IMR-90 (cell line): ENCODE measurements at regions not wholly inside any gene's neighbourhood (a gene's known extent, or its start where the extent isn't known, plus 50 kb on each side); places are given as distances from the start of the nearest gene placed in this dataset.

ENCODE experiments used
- ATAC-seq: fragments of 200-7000 bp; cut with Tn5 transposase; 2 replicates; pipeline ENCODE4 v1.9.1; 2020; ENCODE audit warnings: low read depth, mild to moderate bottlenecking, moderate library complexity
- BruUV-seq: library from RNA; stranded (reverse); fragments of 400-500 nt; replicated peaks from 2 replicates; lab custom pipeline; 2021; lab: Mats Ljungman, UMichigan
- CTCF ChIA-PET: fragments of 300-600 bp; formaldehyde crosslinking; extraction: SDS; loops from one replicate; lab custom pipeline; 2021; ENCODE audit warnings: antibody characterized with exemption; lab: Yijun Ruan, JAX
- POLR2A ChIA-PET: fragments of 300-600 bp; sonication (Branson Sonifier 250); formaldehyde crosslinking; loops from one replicate; lab custom pipeline; 2022; ENCODE audit warnings: antibody characterized with exemption; ENCODE audit not compliant: unreplicated experiment; lab: Charles Lee
- DNase-seq: peaks from one replicate; pipeline ENCODE4 v3.0.0; 2013
- H2AFZ ChIP-seq: replicated peaks from 2 replicates; pipeline ENCODE3; 2013; ENCODE audit warnings: low read length, mild to moderate bottlenecking; ENCODE audit not compliant: poor library complexity
- H2AK5ac ChIP-seq: 2 replicates; pipeline ENCODE4 v1.6.1; 2013; ENCODE audit warnings: low read depth, low read length, inconsistent platforms
- H2AK9ac ChIP-seq: replicated peaks from 2 replicates; pipeline ENCODE3; 2013; ENCODE audit warnings: mild to moderate bottlenecking, low read depth, low read length, moderate library complexity; ENCODE audit not compliant: poor library complexity
- H2BK120ac ChIP-seq: 2 replicates; pipeline ENCODE4 v1.6.1; 2013; ENCODE audit warnings: low read depth, low read length, inconsistent platforms
- H2BK15ac ChIP-seq: 3 replicates; pipeline ENCODE4 v1.6.1; 2013; ENCODE audit warnings: low read depth, low read length, inconsistent platforms
- H2BK20ac ChIP-seq: 2 replicates; pipeline ENCODE4 v1.6.1; 2013; ENCODE audit warnings: low read depth, mild to moderate bottlenecking, inconsistent platforms, low read length, moderate library complexity
- H2BK5ac ChIP-seq: 2 replicates; pipeline ENCODE4 v1.6.1; 2013; ENCODE audit warnings: mild to moderate bottlenecking, low read depth, low read length, inconsistent platforms; ENCODE audit not compliant: poor library complexity, severe bottlenecking
- H3K14ac ChIP-seq: replicated peaks from 2 replicates; pipeline ENCODE4 v1.6.1; 2013; ENCODE audit warnings: low read depth, low read length, inconsistent platforms
- H3K18ac ChIP-seq: 2 replicates; pipeline ENCODE4 v1.6.1; 2013; ENCODE audit warnings: low read depth, low read length, control low read depth
- H3K23ac ChIP-seq: 2 replicates; pipeline ENCODE4 v1.6.1; 2013; ENCODE audit warnings: low read depth, low read length, inconsistent platforms
- H3K27ac ChIP-seq: 2 replicates; pipeline ENCODE4 v1.5.1; 2013; ENCODE audit warnings: mild to moderate bottlenecking, control low read depth, low read length; ENCODE audit not compliant: insufficient read depth
- H3K27me3 ChIP-seq: 2 replicates; pipeline ENCODE4 v1.6.1; 2013; ENCODE audit warnings: low read length; ENCODE audit not compliant: control insufficient read depth, insufficient read depth
- H3K36me3 ChIP-seq: 2 replicates; pipeline ENCODE4 v1.6.1; 2013; ENCODE audit warnings: low read length, mixed read lengths; ENCODE audit not compliant: control insufficient read depth, insufficient read depth
- H3K4ac ChIP-seq: 2 replicates; pipeline ENCODE4 v1.6.1; 2013; ENCODE audit warnings: low read depth, low read length, inconsistent platforms
- H3K4me1 ChIP-seq: 2 replicates; pipeline ENCODE4 v1.6.1; 2013; ENCODE audit warnings: low read length, mixed read lengths; ENCODE audit not compliant: control insufficient read depth, insufficient read depth
- H3K4me2 ChIP-seq: 2 replicates; pipeline ENCODE4 v1.6.1; 2013; ENCODE audit warnings: low read depth, mild to moderate bottlenecking, control low read depth, low read length, moderate library complexity
- H3K4me3 ChIP-seq: 2 replicates; pipeline ENCODE4 v1.5.1; 2013; ENCODE audit warnings: low read depth, mild to moderate bottlenecking, control low read depth, low read length, moderate library complexity; ENCODE audit not compliant: insufficient read depth
- H3K56ac ChIP-seq: 2 replicates; pipeline ENCODE4 v1.6.1; 2013; ENCODE audit warnings: low read length, inconsistent platforms; ENCODE audit not compliant: insufficient read depth; ENCODE audit errors: extremely low read depth
- H3K79me1 ChIP-seq, 2 experiments: 2 replicates each; pipeline ENCODE4 v1.6.1; 2013; ENCODE audit warnings: low read length in 2 of 2, inconsistent platforms in 1 of 2, low read depth in 1 of 2
- H3K9ac ChIP-seq: 2 replicates; pipeline ENCODE4 v1.6.1; 2013; ENCODE audit warnings: low read depth, low read length, control low read depth
- H3K9me1 ChIP-seq: 2 replicates; pipeline ENCODE4 v1.6.1; 2013; ENCODE audit warnings: low read length, inconsistent platforms; ENCODE audit not compliant: insufficient read depth
- H3K9me3 ChIP-seq: 2 replicates; pipeline ENCODE4 v1.6.1; 2013; ENCODE audit warnings: low read length; ENCODE audit not compliant: control insufficient read depth, insufficient read depth
- H4K20me1 ChIP-seq: 2 replicates; pipeline ENCODE4 v1.6.1; 2013; ENCODE audit warnings: low read length, inconsistent platforms; ENCODE audit not compliant: insufficient read depth
- H4K5ac ChIP-seq: 2 replicates; pipeline ENCODE4 v1.6.1; 2013; ENCODE audit warnings: mild to moderate bottlenecking, low read depth, low read length, control low read depth
- H4K8ac ChIP-seq, 2 experiments: 2 replicates each; pipeline ENCODE4 v1.6.1; 2013; ENCODE audit warnings: low read depth in 2 of 2, low read length in 2 of 2, control low read depth in 1 of 2, inconsistent platforms in 1 of 2
- H4K91ac ChIP-seq: 2 replicates; pipeline ENCODE4 v1.6.1; 2013; ENCODE audit warnings: low read depth, low read length, inconsistent platforms; ENCODE audit not compliant: insufficient read depth
- BHLHE40 ChIP-seq: fragments of 150-350 bp; IDR thresholded peaks from 2 replicates; pipeline ENCODE4 v1.6.1; 2016; ENCODE audit warnings: mild to moderate bottlenecking, low read depth, low read length
- CEBPB ChIP-seq: IDR thresholded peaks from 2 replicates; pipeline ENCODE4 v1.6.1; 2012; ENCODE audit warnings: low read depth, low read length, improper control_type of control experiment
- CTCF ChIP-seq: conservative IDR thresholded peaks from 2 replicates; pipeline ENCODE4 v1.5.1; 2012; ENCODE audit warnings: mild to moderate bottlenecking, low read depth, low read length, improper control_type of control experiment
- ELK1 ChIP-seq: fragments of 150-350 bp; IDR thresholded peaks from 2 replicates; pipeline ENCODE4 v1.6.1; 2016; ENCODE audit warnings: low read depth, mild to moderate bottlenecking, low read length, moderate library complexity, borderline replicate concordance
- FOS ChIP-seq: fragments of 150-350 bp; IDR thresholded peaks from 2 replicates; pipeline ENCODE4 v1.6.1; 2016; ENCODE audit warnings: low read depth, low read length
- MAFK ChIP-seq: IDR thresholded peaks from 2 replicates; pipeline ENCODE4 v1.6.1; 2012; ENCODE audit warnings: low read depth, low read length, improper control_type of control experiment
- RAD21 ChIP-seq: IDR thresholded peaks from 2 replicates; pipeline ENCODE4 v1.6.1; 2012; ENCODE audit warnings: low read length, improper control_type of control experiment
- RFX5 ChIP-seq: IDR thresholded peaks from 2 replicates; pipeline ENCODE4 v1.8.0; 2012; ENCODE audit warnings: low read depth, mild to moderate bottlenecking, low read length, moderate library complexity
- WGBS, 2 experiments: methylation state at CpG; one replicate each; pipeline versions ENCODE4 v1.1.5 to v1.1.7; 2013; ENCODE audit warnings: missing lambda C conversion rate in 2 of 2; ENCODE audit not compliant: insufficient read length in 1 of 2; ENCODE audit errors: extremely low coverage in 2 of 2; 5-methylcytosine and 5-hydroxymethylcytosine counted together
- dilution Hi-C: fragments of 300-500 bp; cut with HindIII; formaldehyde crosslinking; loops from one replicate; pipeline ENCODE4 v1.14.3; 2018; ENCODE audit warnings: low sequenced_read_pairs; ENCODE audit not compliant: unreplicated experiment
- in situ Hi-C: fragments of 300-500 bp; cut with MboI; formaldehyde crosslinking; loops from 3 replicates; pipeline ENCODE4 v1.14.3; 2019; ENCODE audit warnings: low sequenced_read_pairs, inconsistent platforms, mixed read lengths
- intact Hi-C: fragments of 100-400 bp; cut with micrococcal nuclease; formaldehyde crosslinking; loops from 2 replicates; pipeline ENCODE4 v1.10.0; 2022

GRCh38 chr16:86452451-86452850 lies 57.9 kb upstream of the FOXF1 start:
- ATAC-seq (no peak), DNase-seq (peak; percentile 68)
- WGBS, 2 experiments = 60% methylated on average over 1 of the region's 2 CpGs; no CpG with 5 or more reads in 1 of the 2 experiments
- no peak overlapping the region for H3K4me2 ChIP-seq
- no peaks in the 10 kb centered on the region for H4K20me1 ChIP-seq
- no peak overlapping the region for H3K9ac ChIP-seq
- no peaks in the 10 kb centered on the region for H3K36me3 ChIP-seq
- no TSS peak for BruUV-seq
- CTCF ChIA-PET = no interaction called here
- intact Hi-C loops (no loop called here), in situ Hi-C loops (no loop called here), dilution Hi-C loops (no loop called here)
- TF ChIP-seq CTCF (no peak), FOS (no peak), BHLHE40 (no peak), MAFK (no peak), CEBPB (no peak), RFX5 (no peak), ELK1 (no peak), RAD21 (no peak)
- H3K23ac ChIP-seq = no peak overlapping the region
- no peak overlapping the region for H2AFZ ChIP-seq
- H2AK5ac ChIP-seq = peak overlapping the region; percentile 37; the same call in 1 of the 2 replicates
- H3K4me1 ChIP-seq = peaks cover 20% of the 10 kb centered on the region
- no peaks in the 10 kb centered on the region for H3K27me3 ChIP-seq
- peaks cover 15% of the 10 kb centered on the region for H3K9me1 ChIP-seq
- POLR2A ChIA-PET = no interaction called here
- H2BK20ac ChIP-seq = no peak overlapping the region; the same call in 1 of the 2 replicates
- H2BK5ac ChIP-seq = no peak overlapping the region
- H3K14ac ChIP-seq = no peak overlapping the region
- H4K5ac ChIP-seq = no peak overlapping the region
- no peak overlapping the region for H3K56ac ChIP-seq
- H3K79me1 ChIP-seq = 0 out of 4 replicates have a peak, but pooled peaks cover 0 to 14% of the 10 kb centered on the region in 2 experiments
- H2AK9ac ChIP-seq = no peak overlapping the region
- H3K18ac ChIP-seq = no peak overlapping the region
- no peak overlapping the region for H3K27ac ChIP-seq
- H3K9me3 ChIP-seq = 0 out of 2 replicates have a peak, but pooled peaks cover 3% of the 10 kb centered on the region
- peak overlapping the region; percentile 20; the same call in 1 of the 3 replicates for H2BK15ac ChIP-seq
- no peak overlapping the region for H2BK120ac ChIP-seq
- no peak overlapping the region for H3K4me3 ChIP-seq
- H3K4ac ChIP-seq = peak overlapping the region; percentile 13; the same call in 1 of the 2 replicates
- no peak overlapping the region for H4K8ac ChIP-seq
- H4K91ac ChIP-seq = no peak overlapping the region
